Colonic mucosa (tissue), 4 donors: ENCODE measurements at regions not wholly inside any gene's neighbourhood (a gene's known extent, or its start where the extent isn't known, plus 50 kb on each side); places are given as distances from the start of the nearest gene placed in this dataset.

Experiments
- DNase-seq: peaks from one replicate; pipeline ENCODE4 v3.0.0-alpha.2; 2020
- H3K27ac ChIP-seq: fragments of 200-600 bp; one replicate; pipeline ENCODE4 v1.8.0; 2021
- H3K27me3 ChIP-seq: fragments of 200-600 bp; one replicate; pipeline ENCODE4 v1.8.0; 2021
- H3K36me3 ChIP-seq: fragments of 200-600 bp; one replicate; pipeline ENCODE4 v1.8.0; 2021
- H3K4me1 ChIP-seq: fragments of 200-600 bp; one replicate; pipeline ENCODE4 v1.8.0; 2021; ENCODE audit warnings: mild to moderate bottlenecking
- H3K4me3 ChIP-seq: fragments of 200-600 bp; one replicate; pipeline ENCODE4 v1.8.0; 2021
- H3K9ac ChIP-seq, 2 donors: one replicate each; pipeline ENCODE4 v1.7.0; 2013; ENCODE audit warnings: control low read depth in 2 of 2, low read depth in 2 of 2, low read length in 2 of 2
- H3K9me3 ChIP-seq: fragments of 200-600 bp; one replicate; pipeline ENCODE4 v1.8.0; 2021
- intact Hi-C: fragments of 100-400 bp; cut with DNase I; formaldehyde crosslinking; loops from one replicate; pipeline ENCODE4 v1.14.1; 2022
- TF ChIP-seq, protein P1 (sequence below): fragments of 200-600 bp; IDR thresholded peaks from one replicate; pipeline ENCODE4 v1.8.0; 2022; ENCODE audit warnings: antibody characterized with exemption, mild to moderate bottlenecking
- donor health status: healthy.
- donor health status: DM: no; HTN: no; CAD: no.
- donor health status: DM: no; HTN: no; CAD: no.

GRCh38 chr17:68134046-68134637 is 98.6 kb downstream of the KPNA2 start:
- TF ChIP-seq, protein P1, sequence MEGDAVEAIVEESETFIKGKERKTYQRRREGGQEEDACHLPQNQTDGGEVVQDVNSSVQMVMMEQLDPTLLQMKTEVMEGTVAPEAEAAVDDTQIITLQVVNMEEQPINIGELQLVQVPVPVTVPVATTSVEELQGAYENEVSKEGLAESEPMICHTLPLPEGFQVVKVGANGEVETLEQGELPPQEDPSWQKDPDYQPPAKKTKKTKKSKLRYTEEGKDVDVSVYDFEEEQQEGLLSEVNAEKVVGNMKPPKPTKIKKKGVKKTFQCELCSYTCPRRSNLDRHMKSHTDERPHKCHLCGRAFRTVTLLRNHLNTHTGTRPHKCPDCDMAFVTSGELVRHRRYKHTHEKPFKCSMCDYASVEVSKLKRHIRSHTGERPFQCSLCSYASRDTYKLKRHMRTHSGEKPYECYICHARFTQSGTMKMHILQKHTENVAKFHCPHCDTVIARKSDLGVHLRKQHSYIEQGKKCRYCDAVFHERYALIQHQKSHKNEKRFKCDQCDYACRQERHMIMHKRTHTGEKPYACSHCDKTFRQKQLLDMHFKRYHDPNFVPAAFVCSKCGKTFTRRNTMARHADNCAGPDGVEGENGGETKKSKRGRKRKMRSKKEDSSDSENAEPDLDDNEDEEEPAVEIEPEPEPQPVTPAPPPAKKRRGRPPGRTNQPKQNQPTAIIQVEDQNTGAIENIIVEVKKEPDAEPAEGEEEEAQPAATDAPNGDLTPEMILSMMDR, result no peak
- intact Hi-C loops, result no loop called here
- no peaks in the 10 kb centered on the region for H3K27me3 ChIP-seq
- H3K9me3 ChIP-seq, result no peaks in the 10 kb centered on the region
- no peaks in the 10 kb centered on the region for H3K4me1 ChIP-seq
- no peak overlapping the region for H3K27ac ChIP-seq
- no peak overlapping the region for H3K4me3 ChIP-seq
- DNase-seq, result no peak
- H3K9ac ChIP-seq, result no peak overlapping the region
- H3K36me3 ChIP-seq, result no peaks in the 10 kb centered on the region

DNA sequence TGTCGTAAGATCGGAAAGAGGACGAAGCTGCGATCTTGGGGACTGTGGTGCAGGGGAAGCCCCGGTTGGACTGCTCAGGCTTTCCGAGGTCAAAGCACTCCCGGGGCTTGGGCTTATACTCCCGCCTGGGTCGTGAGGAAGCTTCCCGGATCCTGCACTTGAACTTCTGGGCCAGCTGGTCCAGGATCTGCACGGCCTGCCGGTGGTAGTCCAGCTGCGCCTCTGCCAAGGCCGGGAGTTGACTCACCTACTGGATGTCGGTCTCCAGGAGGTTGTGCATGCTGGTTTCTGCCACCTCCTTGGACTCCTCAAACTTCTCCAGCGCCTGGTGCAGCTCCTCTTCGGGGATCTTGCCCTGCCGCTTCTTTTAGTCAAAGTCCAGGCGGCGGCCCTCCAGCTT is 99.2 kb downstream of the KPNA2 start:
- H3K27me3 ChIP-seq, result no peaks in the 10 kb centered on the region
- DNase-seq, result no peak
- H3K9me3 ChIP-seq, result no peaks in the 10 kb centered on the region
- no peak overlapping the region for H3K9ac ChIP-seq
- H3K36me3 ChIP-seq, result no peaks in the 10 kb centered on the region
- H3K4me1 ChIP-seq, result no peaks in the 10 kb centered on the region
- H3K4me3 ChIP-seq, result no peak overlapping the region
- TF ChIP-seq, protein P1, result no peak
- H3K27ac ChIP-seq, result no peak overlapping the region
- intact Hi-C loops, result no loop called here

- Histone ChIP-seq H3K9ac (no peak overlapping the region), H3K9me3 (no peaks in the 10 kb centered on the region), H3K36me3 (no peaks in the 10 kb centered on the region), H3K27ac (no peak overlapping the region), H3K27me3 (no peaks in the 10 kb centered on the region), H3K4me1 (no peaks in the 10 kb centered on the region), H3K4me3 (no peak overlapping the region)
- intact Hi-C loops, result no loop called here
- no peak for DNase-seq
- TF ChIP-seq, protein P1, result no peak
Measured at GRCh38 chr17:68135141-68135887, 99.8 kb downstream of the KPNA2 start.

GRCh38 chr17:68141050-68141449 is 105.5 kb downstream of the KPNA2 start:
- intact Hi-C loops, result no loop called here
- TF ChIP-seq, protein P1, result no peak

DNA sequence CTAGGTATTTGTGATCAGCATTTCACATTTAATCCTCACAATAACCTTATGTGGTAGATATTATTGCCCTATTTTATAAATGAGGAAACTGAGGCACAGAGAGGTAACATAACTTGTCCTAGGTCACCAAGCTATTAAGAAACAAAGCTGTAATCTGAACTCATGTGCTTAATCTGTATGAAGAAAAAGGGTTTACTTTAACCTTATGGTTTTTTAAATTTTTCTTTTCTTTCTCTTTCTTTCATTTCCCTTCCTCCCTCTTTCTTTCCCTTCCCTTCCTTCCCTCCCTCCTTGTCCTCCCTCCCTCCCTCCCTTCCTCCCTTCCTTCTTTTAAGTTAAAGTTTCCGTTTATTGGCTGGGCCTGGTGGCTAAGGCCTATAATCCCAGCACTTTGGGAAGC is 105.2 kb upstream of the AMZ2 start:
- H3K27ac ChIP-seq, result no peak overlapping the region
- H3K36me3 ChIP-seq, result no peaks in the 10 kb centered on the region
- H3K4me1 ChIP-seq, result no peaks in the 10 kb centered on the region
- H3K4me3 ChIP-seq, result no peak overlapping the region
- no peak overlapping the region for H3K9ac ChIP-seq
- intact Hi-C loops, result no loop called here
- no peak for DNase-seq
- TF ChIP-seq, protein P1, result no peak
- no peaks in the 10 kb centered on the region for H3K9me3 ChIP-seq
- no peaks in the 10 kb centered on the region for H3K27me3 ChIP-seq

More at GRCh38 chr17:68141050-68141449, 105.5 kb downstream of the KPNA2 start:
- no peaks in the 10 kb centered on the region for H3K4me1 ChIP-seq
- no peaks in the 10 kb centered on the region for H3K9me3 ChIP-seq
- H3K4me3 ChIP-seq, result no peak overlapping the region
- no peaks in the 10 kb centered on the region for H3K27me3 ChIP-seq
- DNase-seq, result no peak
- H3K27ac ChIP-seq, result no peak overlapping the region
- H3K36me3 ChIP-seq, result no peaks in the 10 kb centered on the region
- no peak overlapping the region for H3K9ac ChIP-seq
